H1 (cell line): ENCODE measurements at regions not wholly inside any gene's neighbourhood (a gene's known extent, or its start where the extent isn't known, plus 50 kb on each side); places are given as distances from the start of the nearest gene placed in this dataset.
A peak's percentile ranks its signal among the peaks of the same experiment; 100 is the strongest.

Source experiments
- CTCF ChIA-PET: fragments of 300-600 bp; sonication (Branson Sonifier 250); formaldehyde crosslinking; loops from one replicate; lab custom pipeline; 2021; ENCODE audit not compliant: partially characterized antibody; lab: Charles Lee
- POLR2A ChIA-PET: fragments of 300-600 bp; sonication (Branson Sonifier 250); formaldehyde crosslinking; loops from one replicate; lab custom pipeline; 2021; ENCODE audit warnings: inconsistent platforms; ENCODE audit not compliant: partially characterized antibody; lab: Charles Lee
- DNase-seq, 2 experiments: peaks; one replicate each; pipeline versions ENCODE4 v3.0.0 to v3.0.0-alpha.2; 2010 to 2022; ENCODE audit warnings: low spot score in 2 of 2, low read depth in 1 of 2, mixed read lengths in 1 of 2
- FAIRE-seq: peaks from 2 replicates; lab custom pipeline; 2011; peaks lifted over from hg19 to GRCh38; lab: Jason Lieb, UNC
- H2AFZ ChIP-seq: 2 replicates; pipeline ENCODE4 v1.8.1; 2012; ENCODE audit warnings: low read length, inconsistent platforms
- H2AK5ac ChIP-seq: 2 replicates; pipeline ENCODE4 v1.6.1; 2013; ENCODE audit warnings: low read depth, low read length
- H2BK120ac ChIP-seq: replicated peaks from 2 replicates; pipeline ENCODE3; 2013; ENCODE audit warnings: low read depth, low read length, inconsistent platforms
- H2BK12ac ChIP-seq: 2 replicates; pipeline ENCODE4 v1.6.1; 2013; ENCODE audit warnings: low read depth, low read length
- H2BK15ac ChIP-seq: 2 replicates; pipeline ENCODE4 v1.6.1; 2013; ENCODE audit warnings: low read length
- H2BK20ac ChIP-seq: 2 replicates; pipeline ENCODE4 v1.6.1; 2013; ENCODE audit warnings: low read length
- H2BK5ac ChIP-seq: 2 replicates; pipeline ENCODE4 v1.6.1; 2013; ENCODE audit warnings: low read depth, low read length
- H3K14ac ChIP-seq: 2 replicates; pipeline ENCODE4 v1.6.1; 2013; ENCODE audit warnings: inconsistent platforms; ENCODE audit not compliant: insufficient read length
- H3K18ac ChIP-seq: 2 replicates; pipeline ENCODE4 v1.6.1; 2013; ENCODE audit warnings: low read length; ENCODE audit errors: extremely low read depth
- H3K23ac ChIP-seq: 2 replicates; pipeline ENCODE4 v1.6.1; 2013; ENCODE audit warnings: inconsistent platforms; ENCODE audit not compliant: insufficient read length
- H3K23me2 ChIP-seq: 2 replicates; pipeline ENCODE4 v1.6.1; 2013; ENCODE audit warnings: low read depth, low read length
- H3K27ac ChIP-seq: 2 replicates; pipeline ENCODE4 v1.6.1; 2011; ENCODE audit warnings: low read depth, low read length, inconsistent platforms
- H3K27me3 ChIP-seq, 4 experiments: replicated peaks in 1 of 4; 1 replicate in 1 of 4; 2 replicates in 3 of 4; pipeline versions ENCODE4 v1.6.1 to v1.8.1; 2011 to 2013; ENCODE audit warnings: low read length in 3 of 4, mild to moderate bottlenecking in 3 of 4, inconsistent platforms in 2 of 4, mixed read lengths in 2 of 4, moderate library complexity in 1 of 4; ENCODE audit not compliant: control insufficient read depth in 3 of 4, insufficient read depth in 3 of 4; ENCODE audit errors: extremely low read depth in 1 of 4
- H3K36me3 ChIP-seq, 4 experiments: 2 replicates each; pipeline versions ENCODE4 v1.6.1 to v1.8.1; 2011 to 2013; ENCODE audit warnings: mild to moderate bottlenecking in 4 of 4, low read length in 3 of 4, moderate library complexity in 2 of 4, control low read depth in 1 of 4, inconsistent platforms in 1 of 4; ENCODE audit not compliant: insufficient read depth in 4 of 4, control insufficient read depth in 2 of 4
- H3K4ac ChIP-seq: replicated peaks from 2 replicates; pipeline ENCODE3; 2013; ENCODE audit warnings: low read length, low read depth, mixed read lengths, inconsistent platforms; ENCODE audit not compliant: insufficient read length
- H3K4me1 ChIP-seq, 4 experiments: replicated peaks in 1 of 4; 1 replicate in 1 of 4; 2 replicates in 3 of 4; pipeline versions ENCODE4 v1.6.1 to v1.8.1; 2011 to 2013; ENCODE audit warnings: low read length in 3 of 4, inconsistent platforms in 2 of 4, mixed read lengths in 1 of 4; ENCODE audit not compliant: insufficient read depth in 4 of 4, control insufficient read depth in 3 of 4
- H3K4me2 ChIP-seq, 2 experiments: 2 replicates each; pipeline versions ENCODE4 v1.6.1 to v1.8.1; 2011 to 2013; ENCODE audit warnings: low read depth in 2 of 2, low read length in 2 of 2, control low read depth in 1 of 2, inconsistent platforms in 1 of 2, mild to moderate bottlenecking in 1 of 2; ENCODE audit not compliant: insufficient read depth in 1 of 2
- H3K4me3 ChIP-seq, 4 experiments: fragments of 200-600, 300-600 bp in 1 of 4; sonication (generic), shearing (Covaris generic), sonication (Bioruptor Twin) in 1 of 4; 2 replicates each; pipeline versions ENCODE4 v1.5.1 to v1.8.1; 2011 to 2016; ENCODE audit warnings: low read length in 4 of 4, low read depth in 3 of 4, control low read depth in 2 of 4, inconsistent platforms in 2 of 4, mild to moderate bottlenecking in 2 of 4, mixed read lengths in 1 of 4, moderate library complexity in 1 of 4; ENCODE audit not compliant: insufficient read depth in 2 of 4; ENCODE audit errors: extremely low read depth in 1 of 4
- H3K56ac ChIP-seq: replicated peaks from 2 replicates; pipeline ENCODE3; 2013; ENCODE audit warnings: low read depth, mild to moderate bottlenecking, mixed read lengths, low read length, inconsistent platforms; ENCODE audit not compliant: insufficient read length
- H3K79me1 ChIP-seq: 2 replicates; pipeline ENCODE4 v1.6.1; 2013; ENCODE audit warnings: low read depth, low read length, control low read depth
- H3K79me2 ChIP-seq, 2 experiments: 2 replicates each; pipeline versions ENCODE4 v1.6.1 to v1.8.1; 2012 to 2013; ENCODE audit warnings: low read length in 2 of 2, mild to moderate bottlenecking in 2 of 2, inconsistent platforms in 1 of 2; ENCODE audit not compliant: insufficient read depth in 2 of 2, control insufficient read depth in 1 of 2
- H3K9ac ChIP-seq, 4 experiments: replicated peaks in 1 of 4; 1 replicate in 1 of 4; 2 replicates in 3 of 4; pipeline versions ENCODE4 v1.6.1 to v1.8.1; 2011 to 2013; ENCODE audit warnings: low read depth in 3 of 4, low read length in 3 of 4, control low read depth in 2 of 4, mild to moderate bottlenecking in 2 of 4, moderate library complexity in 2 of 4, inconsistent platforms in 1 of 4; ENCODE audit errors: extremely low read depth in 1 of 4
- H3K9me3 ChIP-seq, 2 experiments: 2 replicates each; pipeline versions ENCODE4 v1.6.1 to v1.8.1; 2012 to 2013; ENCODE audit warnings: mild to moderate bottlenecking in 2 of 2, moderate library complexity in 2 of 2, control low read depth in 1 of 2, inconsistent platforms in 1 of 2, low read depth in 1 of 2, low read length in 1 of 2, mixed read lengths in 1 of 2; ENCODE audit not compliant: insufficient read depth in 2 of 2
- H4K20me1 ChIP-seq, 2 experiments: replicated peaks in 1 of 2; 2 replicates each; pipeline versions ENCODE3 to v1.8.1; 2011 to 2013; ENCODE audit warnings: inconsistent platforms in 2 of 2, low read length in 2 of 2, mild to moderate bottlenecking in 1 of 2; ENCODE audit not compliant: insufficient read depth in 2 of 2, control insufficient read depth in 1 of 2
- H4K5ac ChIP-seq: 2 replicates; pipeline ENCODE4 v1.6.1; 2013; ENCODE audit warnings: low read length, low read depth, mixed read lengths, inconsistent platforms; ENCODE audit not compliant: insufficient read length
- H4K8ac ChIP-seq: 2 replicates; pipeline ENCODE4 v1.8.0; 2013; ENCODE audit warnings: mild to moderate bottlenecking, moderate library complexity, low read length, inconsistent platforms; ENCODE audit not compliant: insufficient read depth; ENCODE audit errors: extremely low read depth
- H4K91ac ChIP-seq: replicated peaks from 2 replicates; pipeline ENCODE3; 2013; ENCODE audit warnings: low read length, mixed read lengths, inconsistent platforms; ENCODE audit not compliant: insufficient read length
- CBX8 ChIP-seq: fragments of 300-800, 300-1000 bp; sonication (generic); IDR thresholded peaks from 2 replicates; pipeline ENCODE4 v1.7.1; 2016; ENCODE audit warnings: low read depth, low read length, borderline replicate concordance
- HDAC6 ChIP-seq: IDR thresholded peaks from one replicate; pipeline ENCODE4 v1.7.1; 2012; ENCODE audit warnings: low read depth, mild to moderate bottlenecking, inconsistent platforms, low read length, moderate library complexity
- MAFK ChIP-seq: IDR thresholded peaks from 2 replicates; pipeline ENCODE4 v1.6.1; 2012; ENCODE audit warnings: low read depth, mild to moderate bottlenecking, improper control_type of control experiment, low read length
- RBBP5 ChIP-seq: IDR thresholded peaks from 2 replicates; pipeline ENCODE4 v1.7.1; 2012; ENCODE audit warnings: low read depth, mild to moderate bottlenecking, inconsistent platforms, low read length, moderate library complexity, borderline replicate concordance
- WGBS, 2 experiments: shearing (Covaris generic) in 1 of 2; methylation state at CpG; one replicate each; pipeline versions ENCODE4 v1.1.6 to v1.1.7; 2013 to 2015; ENCODE audit warnings: low lambda C conversion rate in 2 of 2, mixed read lengths in 2 of 2, inconsistent platforms in 1 of 2, low coverage in 1 of 2, missing lambda C conversion rate in 1 of 2; ENCODE audit not compliant: insufficient replicate concordance in 2 of 2, insufficient coverage in 1 of 2, insufficient read length in 1 of 2; ENCODE audit errors: extremely low coverage in 1 of 2, missing lambda C conversion rate in 1 of 2; 5-methylcytosine and 5-hydroxymethylcytosine counted together
- TF ChIP-seq, protein P1 (sequence below): IDR thresholded peaks from 2 replicates; pipeline ENCODE4 v1.6.1; 2012; ENCODE audit warnings: inconsistent platforms

DNA sequence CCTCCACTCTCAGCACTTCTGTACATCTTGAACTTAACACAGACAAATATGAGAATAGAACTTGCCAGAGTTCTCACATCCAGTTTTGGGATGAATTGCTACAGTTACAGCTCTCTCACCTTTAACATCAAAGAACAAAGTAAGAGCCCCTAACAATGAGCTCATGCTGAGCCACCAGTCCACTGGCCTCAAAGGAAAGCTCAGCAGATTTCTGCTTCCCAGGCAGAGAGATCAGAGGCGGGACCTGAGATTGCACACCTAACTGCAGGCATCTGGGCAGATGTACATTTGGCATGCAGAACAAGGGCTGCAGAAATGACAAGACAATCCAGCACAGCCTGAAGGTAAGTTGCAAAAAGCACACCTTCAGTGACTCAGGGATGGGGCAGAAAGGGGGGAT, 300.9 kb downstream of the MRPS30 start:
- Histone ChIP-seq H2BK20ac (peak overlapping the region; percentile 6; the same call in 1 of the 2 replicates), H3K27me3 (no peaks in the 10 kb centered on the region), H4K5ac (peak overlapping the region; percentile 90), H3K4me2 (peak overlapping the region; percentile 35 to 46), H2BK12ac (peak overlapping the region; percentile 72; the same call in 1 of the 2 replicates), H3K79me1 (no peaks in the 10 kb centered on the region), H4K20me1 (no peaks in the 10 kb centered on the region), H4K91ac (peak overlapping the region; percentile 97), H3K4me3 (peak overlapping the region in 1 of 4 experiments; percentile 32; a peak in 1 of 8 replicates), H2AK5ac (no peak overlapping the region), H3K27ac (no peak overlapping the region), H2BK5ac (peak overlapping the region; percentile 89; the same call in 1 of the 2 replicates), H3K23me2 (no peaks in the 10 kb centered on the region), H3K9me3 (no peaks in the 10 kb centered on the region), H2AFZ (no peak overlapping the region), H2BK120ac (peak overlapping the region; percentile 84), H3K4ac (peak overlapping the region; percentile 40), H3K18ac (peak overlapping the region; percentile 3; the same call in 1 of the 2 replicates), H3K23ac (no peak overlapping the region), H4K8ac (no peak overlapping the region), H3K56ac (no peak overlapping the region), H3K79me2 (no peaks in the 10 kb centered on the region), H3K4me1 (peaks cover 0 to 17% (median 15%) of the 10 kb centered on the region in 4 experiments; a peak in 5 of 7 replicates), H3K14ac (no peak overlapping the region), H3K9ac (no peak overlapping the region), H3K36me3 (no peaks in the 10 kb centered on the region; a peak in 1 of 8 replicates), H2BK15ac (no peak overlapping the region)
- CTCF ChIA-PET = interaction anchor here (0.8 kb wide), 1 partner anchor 96 kb away, joined by 3 read pairs; no protein-coding TSS in a partner anchor
- WGBS, 2 experiments = 70% methylated on average over 1 of the region's 1 CpG; no CpG with 5 or more reads in 1 of the 2 experiments
- DNase-seq (peak in 1 of 2 experiments; percentile 2), FAIRE-seq (no peak)
- POLR2A ChIA-PET = no interaction called here
- TF ChIP-seq CBX8 = no peak
- TF ChIP-seq, protein P1, sequence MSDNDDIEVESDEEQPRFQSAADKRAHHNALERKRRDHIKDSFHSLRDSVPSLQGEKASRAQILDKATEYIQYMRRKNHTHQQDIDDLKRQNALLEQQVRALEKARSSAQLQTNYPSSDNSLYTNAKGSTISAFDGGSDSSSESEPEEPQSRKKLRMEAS = no peak
- peak; percentile 39; the same call in 1 of the 2 replicates for TF ChIP-seq MAFK
- TF ChIP-seq HDAC6 = no peak
- no peak for TF ChIP-seq RBBP5
